Endometrium (tissue), 2 donors: ENCODE measurements at regions not wholly inside any gene's neighbourhood (a gene's known extent, or its start where the extent isn't known, plus 50 kb on each side); places are given as distances from the start of the nearest gene placed in this dataset.
"Not testable (repeated sequence)": the region's sequence is repeated elsewhere in the genome, so short reads cannot be mapped to it uniquely, and the experiment has no call there.

Experiments used
- FAIRE-seq: peaks from 2 replicates; lab custom pipeline; 2012; peaks lifted over from hg19 to GRCh38; lab: Jason Lieb, UNC
- donor health status: control.
- donor health status: control.

- FAIRE-seq, result no peak
These were observed 791.3 kb downstream of the RAB28 start for GRCh38 chr4:12692815-12693214.

- no peak for FAIRE-seq
These were observed 793.0 kb downstream of the RAB28 start for GRCh38 chr4:12691168-12691567.

- FAIRE-seq, result no peak
These were observed 794.7 kb downstream of the RAB28 start for GRCh38 chr4:12689457-12689856.

- no peak for FAIRE-seq
These were observed 804.9 kb downstream of the RAB28 start for GRCh38 chr4:12679217-12679616.

GRCh38 chr4:12674184-12674583 is 810.0 kb downstream of the RAB28 start:
- FAIRE-seq, result no peak

- no peak for FAIRE-seq
These were observed 811.8 kb downstream of the RAB28 start for GRCh38 chr4:12672303-12672702.

GRCh38 chr4:12658146-12658545 is 826.0 kb downstream of the RAB28 start:
- FAIRE-seq, result no peak

- no peak for FAIRE-seq
These were observed 832.3 kb downstream of the RAB28 start for GRCh38 chr4:12651876-12652275.

GRCh38 chr4:12645732-12646131 is 838.4 kb downstream of the RAB28 start:
- FAIRE-seq, result no peak

GRCh38 chr4:12644261-12644660 is 839.9 kb downstream of the RAB28 start:
- no peak for FAIRE-seq

GRCh38 chr4:12636191-12636590 is 847.9 kb downstream of the RAB28 start:
- no peak for FAIRE-seq

- no peak for FAIRE-seq
These were observed 848.5 kb downstream of the RAB28 start for GRCh38 chr4:12635629-12636028.

- FAIRE-seq, result peak; percentile 74
These were observed 851.0 kb downstream of the RAB28 start for GRCh38 chr4:12633053-12633651.

GRCh38 chr4:12615822-12616221 is 868.3 kb downstream of the RAB28 start:
- no peak for FAIRE-seq

GRCh38 chr4:12612876-12613275 is 871.3 kb downstream of the RAB28 start:
- no peak for FAIRE-seq

- FAIRE-seq, result not testable (repeated sequence)
These were observed 874.8 kb downstream of the RAB28 start for GRCh38 chr4:12609212-12609875.

- FAIRE-seq, result no peak
These were observed 888.2 kb downstream of the RAB28 start for GRCh38 chr4:12595986-12596385.

- FAIRE-seq, result no peak
These were observed 888.7 kb downstream of the RAB28 start for GRCh38 chr4:12595489-12595888.

GRCh38 chr4:12588582-12588981 is 895.6 kb downstream of the RAB28 start:
- FAIRE-seq, result no peak

- FAIRE-seq, result no peak
These were observed 897.7 kb downstream of the RAB28 start for GRCh38 chr4:12586242-12587006.

GRCh38 chr4:12584116-12584875 is 899.8 kb downstream of the RAB28 start:
- no peak for FAIRE-seq

- FAIRE-seq, result no peak
These were observed 900.9 kb downstream of the RAB28 start for GRCh38 chr4:12583275-12583674.

- no peak for FAIRE-seq
These were observed 903.4 kb downstream of the RAB28 start for GRCh38 chr4:12580787-12581186.
